HG03442 (cell line): ENCODE measurements at regions not wholly inside any gene's neighbourhood (a gene's known extent, or its start where the extent isn't known, plus 50 kb on each side); places are given as distances from the start of the nearest gene placed in this dataset.

Experiments used
- ATAC-seq: cut with Tn5 transposase; IDR thresholded peaks from one replicate; pipeline ENCODE4 v1.9.1; 2021; ENCODE audit warnings: mild to moderate bottlenecking, moderate library complexity; ENCODE audit not compliant: unreplicated experiment

GRCh38 chr9:109830545-109830944 is 50.5 kb downstream of the PALM2AKAP2 start:
- no peak for ATAC-seq

GRCh38 chr9:109831998-109832658 is 52.1 kb downstream of the PALM2AKAP2 start:
- ATAC-seq = no peak

GRCh38 chr9:109834855-109835254 is 54.9 kb downstream of the PALM2AKAP2 start:
- ATAC-seq = no peak

- ATAC-seq = no peak
Observed at GRCh38 chr9:109843641-109844040, 63.6 kb downstream of the PALM2AKAP2 start.

- no peak for ATAC-seq
Observed at GRCh38 chr9:109845226-109845625, 65.2 kb downstream of the PALM2AKAP2 start.

GRCh38 chr9:109846776-109847175 is 66.8 kb downstream of the PALM2AKAP2 start:
- no peak for ATAC-seq

GRCh38 chr9:109852556-109852955 is 72.6 kb downstream of the PALM2AKAP2 start:
- ATAC-seq = no peak

- no peak for ATAC-seq
Observed at GRCh38 chr9:109855540-109855939, 75.5 kb downstream of the PALM2AKAP2 start.

GRCh38 chr9:109856785-109857184 is 76.8 kb downstream of the PALM2AKAP2 start:
- ATAC-seq = no peak

GRCh38 chr9:109857336-109857735 is 77.3 kb downstream of the PALM2AKAP2 start:
- no peak for ATAC-seq

GRCh38 chr9:109859447-109859846 is 79.4 kb downstream of the PALM2AKAP2 start:
- no peak for ATAC-seq

GRCh38 chr9:109860521-109860920 is 80.5 kb downstream of the PALM2AKAP2 start:
- no peak for ATAC-seq

- no peak for ATAC-seq
Observed at GRCh38 chr9:109861499-109861898, 81.5 kb downstream of the PALM2AKAP2 start.

GRCh38 chr9:109861918-109862317 is 81.9 kb downstream of the PALM2AKAP2 start:
- ATAC-seq = no peak

GRCh38 chr9:109862452-109862851 is 82.5 kb downstream of the PALM2AKAP2 start:
- no peak for ATAC-seq

GRCh38 chr9:109863961-109864360 is 84.0 kb downstream of the PALM2AKAP2 start:
- no peak for ATAC-seq

GRCh38 chr9:109865521-109865920 is 85.5 kb downstream of the PALM2AKAP2 start:
- no peak for ATAC-seq

- no peak for ATAC-seq
Observed at GRCh38 chr9:109868207-109868606, 88.2 kb downstream of the PALM2AKAP2 start.

GRCh38 chr9:109868722-109869121 is 88.7 kb downstream of the PALM2AKAP2 start:
- ATAC-seq = no peak

GRCh38 chr9:109870365-109870764 is 90.4 kb downstream of the PALM2AKAP2 start:
- ATAC-seq = no peak

GRCh38 chr9:109872901-109873300 is 92.9 kb downstream of the PALM2AKAP2 start:
- ATAC-seq = no peak

- no peak for ATAC-seq
Observed at GRCh38 chr9:109875495-109876129, 95.6 kb downstream of the PALM2AKAP2 start.
